ENCODE measurements at regions not wholly inside any gene's neighbourhood (a gene's known extent, or its start where the extent isn't known, plus 50 kb on each side); places are given as distances from the start of the nearest gene placed in this dataset.

DNA sequence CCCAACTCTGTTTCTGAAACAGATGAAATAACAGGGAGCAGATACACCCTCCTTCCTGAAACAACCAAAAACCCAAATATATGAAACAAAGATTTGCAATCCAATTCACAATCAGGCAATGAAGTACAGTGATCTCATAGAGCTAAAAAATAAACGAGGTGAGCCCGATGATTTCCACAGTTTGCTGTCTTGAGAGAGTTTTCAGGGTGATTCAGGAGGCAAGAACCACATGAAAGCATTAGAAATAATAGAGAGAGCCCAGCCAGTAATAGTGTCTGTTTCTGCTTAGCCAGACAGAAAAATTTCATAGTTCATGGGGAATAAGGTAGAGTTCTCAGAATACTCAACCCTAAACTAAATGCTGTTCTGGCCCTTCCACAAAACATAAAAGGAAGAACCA lies 296.2 kb downstream of the PDHA2 start:
- H3K27ac Mint-ChIP-seq: no peak overlapping the region
- ChIA-PET POLR2A (no interaction called here), CTCF (no interaction called here)
- intact Hi-C loops (cut with micrococcal nuclease): no loop called here
- no peaks in the 10 kb centered on the region for H3K27me3 Mint-ChIP-seq
- no peaks in the 10 kb centered on the region for H3K4me1 Mint-ChIP-seq (ENCODE audit: low read depth)
- no peak for DNase-seq
- H3K9me3 Mint-ChIP-seq: no peaks in the 10 kb centered on the region
- no peak for ATAC-seq
- H3K4me3 Mint-ChIP-seq: no peak overlapping the region
- no peaks in the 10 kb centered on the region for H3K36me3 Mint-ChIP-seq (ENCODE audit: low read depth)
- TF ChIP-seq, protein P1, sequence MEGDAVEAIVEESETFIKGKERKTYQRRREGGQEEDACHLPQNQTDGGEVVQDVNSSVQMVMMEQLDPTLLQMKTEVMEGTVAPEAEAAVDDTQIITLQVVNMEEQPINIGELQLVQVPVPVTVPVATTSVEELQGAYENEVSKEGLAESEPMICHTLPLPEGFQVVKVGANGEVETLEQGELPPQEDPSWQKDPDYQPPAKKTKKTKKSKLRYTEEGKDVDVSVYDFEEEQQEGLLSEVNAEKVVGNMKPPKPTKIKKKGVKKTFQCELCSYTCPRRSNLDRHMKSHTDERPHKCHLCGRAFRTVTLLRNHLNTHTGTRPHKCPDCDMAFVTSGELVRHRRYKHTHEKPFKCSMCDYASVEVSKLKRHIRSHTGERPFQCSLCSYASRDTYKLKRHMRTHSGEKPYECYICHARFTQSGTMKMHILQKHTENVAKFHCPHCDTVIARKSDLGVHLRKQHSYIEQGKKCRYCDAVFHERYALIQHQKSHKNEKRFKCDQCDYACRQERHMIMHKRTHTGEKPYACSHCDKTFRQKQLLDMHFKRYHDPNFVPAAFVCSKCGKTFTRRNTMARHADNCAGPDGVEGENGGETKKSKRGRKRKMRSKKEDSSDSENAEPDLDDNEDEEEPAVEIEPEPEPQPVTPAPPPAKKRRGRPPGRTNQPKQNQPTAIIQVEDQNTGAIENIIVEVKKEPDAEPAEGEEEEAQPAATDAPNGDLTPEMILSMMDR (IDR thresholded peaks at IDR 0.05): no peak

DNA sequence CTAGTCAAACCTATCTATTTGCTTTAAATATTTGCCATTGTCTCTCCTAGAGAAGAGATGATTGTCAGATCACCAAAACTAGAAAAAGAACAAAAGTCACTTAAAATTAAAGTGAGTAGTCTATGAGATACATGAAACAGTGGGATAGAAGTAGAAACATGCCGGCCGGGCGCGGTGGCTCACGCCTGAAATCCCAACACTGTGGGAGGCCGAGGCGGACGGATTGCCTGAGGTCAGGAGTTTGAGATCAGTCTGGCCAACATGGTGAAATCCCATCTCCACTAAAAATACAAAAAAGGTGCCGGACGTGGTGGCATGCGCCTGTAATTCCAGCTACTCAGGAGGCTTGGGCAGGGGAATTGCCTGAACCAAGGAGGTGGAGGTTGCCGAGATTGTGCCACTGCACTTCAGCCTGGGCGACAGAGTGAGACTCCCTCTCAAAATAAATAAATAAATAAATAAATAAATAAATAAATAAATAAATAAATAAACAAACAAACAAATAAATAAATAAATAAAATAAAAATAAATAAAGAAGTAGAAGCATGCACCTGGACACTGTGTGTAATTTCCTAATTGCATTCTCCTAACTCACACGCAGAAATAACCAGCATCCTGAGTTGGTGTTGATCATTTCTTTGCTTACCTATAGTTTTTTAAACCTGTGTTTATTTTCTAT lies 299.5 kb downstream of the PDHA2 start:
- TF ChIP-seq, protein P1 (IDR thresholded peaks at IDR 0.05): no peak
- Mint-ChIP-seq H3K27ac (no peak overlapping the region), H3K9me3 (no peaks in the 10 kb centered on the region), H3K36me3 (ENCODE audit: low read depth) (no peaks in the 10 kb centered on the region), H3K4me1 (ENCODE audit: low read depth) (no peaks in the 10 kb centered on the region), H3K27me3 (no peaks in the 10 kb centered on the region), H3K4me3 (no peak overlapping the region)
- POLR2A ChIA-PET: interaction anchor here (0.6 kb wide), 1 partner anchor 319 kb away, joined by 3 read pairs; no protein-coding TSS in a partner anchor
- CTCF ChIA-PET: no interaction called here
- DNase-seq (no peak), ATAC-seq (no peak)
- intact Hi-C loops (cut with micrococcal nuclease): no loop called here

DNA sequence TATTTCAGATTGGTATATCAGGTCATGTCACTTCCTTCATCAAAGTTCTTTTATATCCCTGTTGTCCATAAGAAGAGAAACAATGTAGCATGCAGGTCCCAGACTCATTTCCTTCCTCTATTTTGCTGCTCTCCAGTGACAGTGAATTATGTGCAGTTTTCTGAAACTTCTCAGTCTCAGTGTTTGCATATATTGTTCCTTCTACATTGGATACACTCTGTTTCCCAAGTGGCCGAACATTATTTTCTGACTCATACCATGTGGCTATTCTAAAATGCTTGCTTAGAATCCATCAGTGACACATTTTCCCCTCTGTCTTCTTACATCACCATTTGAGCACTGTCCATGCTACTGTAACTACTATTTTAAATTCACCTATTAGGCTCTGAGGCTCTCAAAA lies 305.7 kb downstream of the PDHA2 start:
- Mint-ChIP-seq H3K27ac (no peak overlapping the region), H3K27me3 (no peaks in the 10 kb centered on the region), H3K4me1 (ENCODE audit: low read depth) (no peaks in the 10 kb centered on the region), H3K36me3 (ENCODE audit: low read depth) (no peaks in the 10 kb centered on the region), H3K4me3 (no peak overlapping the region), H3K9me3 (no peaks in the 10 kb centered on the region)
- CTCF ChIA-PET: no interaction called here
- intact Hi-C loops (cut with micrococcal nuclease): no loop called here
- DNase-seq (no peak), ATAC-seq (no peak)
- TF ChIP-seq, protein P1 (IDR thresholded peaks at IDR 0.05): no peak
- POLR2A ChIA-PET: no interaction called here

DNA sequence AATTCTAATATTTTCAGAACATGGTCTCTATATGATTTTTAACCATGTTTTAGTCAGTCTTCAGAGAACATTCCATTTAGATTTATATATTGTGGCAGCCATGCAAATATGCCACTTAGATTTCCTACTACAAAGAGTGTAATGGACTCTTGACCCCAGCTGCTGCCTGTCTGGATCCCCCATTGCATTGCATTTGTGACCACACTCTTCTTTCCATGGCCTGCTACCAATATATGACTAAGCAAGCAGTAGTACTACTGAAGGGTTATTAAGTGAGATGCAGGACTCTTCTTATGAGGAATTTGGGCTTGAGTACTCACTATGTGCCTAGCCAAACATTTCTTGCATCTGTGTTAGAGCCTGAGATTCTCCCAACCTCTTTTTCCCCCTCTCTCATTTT lies 306.8 kb downstream of the PDHA2 start:
- intact Hi-C loops (cut with micrococcal nuclease): no loop called here
- no peak for DNase-seq
- ChIA-PET CTCF (no interaction called here), POLR2A (no interaction called here)
- Mint-ChIP-seq H3K27ac (no peak overlapping the region), H3K4me3 (no peak overlapping the region), H3K4me1 (ENCODE audit: low read depth) (no peaks in the 10 kb centered on the region), H3K36me3 (ENCODE audit: low read depth) (no peaks in the 10 kb centered on the region), H3K27me3 (no peaks in the 10 kb centered on the region), H3K9me3 (no peaks in the 10 kb centered on the region)
- TF ChIP-seq, protein P1 (IDR thresholded peaks at IDR 0.05): no peak
- no peak for ATAC-seq

DNA sequence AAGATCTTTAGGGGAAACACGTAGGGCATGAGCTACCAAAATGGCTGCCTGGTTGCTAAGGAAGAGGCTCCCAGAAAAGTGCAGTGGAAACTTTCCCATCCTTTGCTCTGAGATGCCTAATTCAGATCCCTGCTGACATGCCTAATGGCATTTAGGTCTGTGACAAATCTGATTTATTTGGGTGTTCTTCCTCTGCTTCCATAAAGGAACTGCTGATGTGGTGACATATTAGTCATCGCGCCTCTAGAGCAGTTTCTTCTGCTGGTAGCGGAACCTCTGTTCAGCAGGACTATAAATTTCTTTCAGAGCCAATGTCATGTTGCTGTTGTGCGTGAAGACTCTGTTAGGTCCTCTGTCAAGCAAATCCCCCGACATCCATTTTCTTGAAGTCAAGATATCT lies 310.0 kb downstream of the PDHA2 start:
- CTCF ChIA-PET: no interaction called here
- H3K4me3 Mint-ChIP-seq: no peak overlapping the region
- no peak overlapping the region for H3K27ac Mint-ChIP-seq
- POLR2A ChIA-PET: no interaction called here
- TF ChIP-seq, protein P1 (IDR thresholded peaks at IDR 0.05): no peak
- no peaks in the 10 kb centered on the region for H3K27me3 Mint-ChIP-seq
- ATAC-seq (no peak), DNase-seq (no peak)
- no peaks in the 10 kb centered on the region for H3K36me3 Mint-ChIP-seq (ENCODE audit: low read depth)
- no peaks in the 10 kb centered on the region for H3K9me3 Mint-ChIP-seq
- H3K4me1 Mint-ChIP-seq (ENCODE audit: low read depth): no peaks in the 10 kb centered on the region
- intact Hi-C loops (cut with micrococcal nuclease): no loop called here
